Endothelial cell of umbilical vein (primary cell): ENCODE measurements at regions not wholly inside any gene's neighbourhood (a gene's known extent, or its start where the extent isn't known, plus 50 kb on each side); places are given as distances from the start of the nearest gene placed in this dataset.

Experiments
- BruUV-seq: library from RNA; stranded (reverse); fragments of 400-500 nt; replicated peaks from 2 replicates; lab custom pipeline; 2021; lab: Mats Ljungman, UMichigan
- CTCF ChIA-PET: fragments of 300-600, 350-600 bp; sonication (Branson Sonifier 250); formaldehyde crosslinking; loops from one replicate; lab custom pipeline; 2021; ENCODE audit warnings: antibody characterized with exemption, inconsistent platforms; lab: Charles Lee
- POLR2A ChIA-PET: fragments of 300-600, 350-600 bp; sonication (Branson Sonifier 250); formaldehyde crosslinking; loops from one replicate; lab custom pipeline; 2021; ENCODE audit warnings: antibody characterized with exemption, inconsistent platforms; lab: Charles Lee
- DNase-seq: peaks from one replicate; pipeline ENCODE4 v3.0.0-alpha.2; 2011; ENCODE audit warnings: low read depth, low spot score
- FAIRE-seq: peaks from 2 replicates; lab custom pipeline; 2011; peaks lifted over from hg19 to GRCh38; lab: Jason Lieb, UNC
- H2AFZ ChIP-seq: 2 replicates; pipeline ENCODE4 v1.6.0; 2012; ENCODE audit warnings: low read depth, low read length, control low read depth, inconsistent platforms
- H3K27ac ChIP-seq: 2 replicates; pipeline ENCODE4 v1.5.1; 2011; ENCODE audit warnings: low read depth, mild to moderate bottlenecking, control low read depth, low read length, moderate library complexity; ENCODE audit not compliant: insufficient read depth
- H3K27me3 ChIP-seq, 2 experiments: 2 replicates each; pipeline versions ENCODE4 v1.6.0 to v1.6.1; 2011; ENCODE audit warnings: low read length in 2 of 2, mixed read lengths in 1 of 2; ENCODE audit not compliant: control insufficient read depth in 2 of 2, insufficient read depth in 2 of 2
- H3K36me3 ChIP-seq, 2 experiments: 2 replicates in 1 of 2; 3 replicates in 1 of 2; pipeline ENCODE4 v1.5.1; 2011; ENCODE audit warnings: low read length in 2 of 2, mild to moderate bottlenecking in 1 of 2, moderate library complexity in 1 of 2; ENCODE audit not compliant: control insufficient read depth in 2 of 2, insufficient read depth in 2 of 2; ENCODE audit errors: extremely low read depth in 1 of 2
- H3K4me1 ChIP-seq: 3 replicates; pipeline ENCODE4 v1.5.1; 2011; ENCODE audit warnings: mild to moderate bottlenecking, low read length; ENCODE audit not compliant: control insufficient read depth, insufficient read depth; ENCODE audit errors: extremely low read depth
- H3K4me2 ChIP-seq: 2 replicates; pipeline ENCODE4 v1.6.1; 2011; ENCODE audit warnings: low read length, control low read depth, mixed read lengths; ENCODE audit not compliant: insufficient read depth
- H3K4me3 ChIP-seq, 3 experiments: fragments of 200-600 bp in 1 of 3; sonication (generic), shearing (Covaris generic) in 1 of 3; replicated peaks in 1 of 3; 2 replicates each; pipeline ENCODE4 v1.5.1; 2011 to 2016; ENCODE audit warnings: control low read depth in 3 of 3, low read length in 3 of 3, mild to moderate bottlenecking in 2 of 3, inconsistent platforms in 1 of 3, low read depth in 1 of 3, moderate library complexity in 1 of 3; ENCODE audit not compliant: insufficient read depth in 1 of 3
- H3K79me2 ChIP-seq: 2 replicates; pipeline ENCODE4 v1.6.0; 2012; ENCODE audit warnings: low read length, inconsistent platforms; ENCODE audit not compliant: control insufficient read depth, insufficient read depth
- H3K9ac ChIP-seq: replicated peaks from 2 replicates; pipeline ENCODE3; 2011; ENCODE audit warnings: low read length, control low read depth; ENCODE audit not compliant: insufficient read depth; ENCODE audit errors: extremely low read depth
- H3K9me1 ChIP-seq: replicated peaks from 3 replicates; pipeline ENCODE4 v1.6.0; 2011; ENCODE audit warnings: mild to moderate bottlenecking, low read length; ENCODE audit not compliant: control insufficient read depth, insufficient read depth; ENCODE audit errors: extremely low read depth
- H3K9me3 ChIP-seq: replicated peaks from 2 replicates; pipeline ENCODE4 v1.5.1; 2012; ENCODE audit warnings: low read length, inconsistent platforms; ENCODE audit not compliant: control insufficient read depth, insufficient read depth
- H4K20me1 ChIP-seq: replicated peaks from 2 replicates; pipeline ENCODE3; 2011; ENCODE audit warnings: mild to moderate bottlenecking, low read length; ENCODE audit not compliant: control insufficient read depth, insufficient read depth; ENCODE audit errors: extremely low read depth
- CTCF ChIP-seq, 2 donors: IDR thresholded peaks; 1 replicate in 1 of 2; 2 replicates in 1 of 2; pipeline ENCODE4 v1.5.1; 2011; ENCODE audit warnings: low read length in 2 of 2, mild to moderate bottlenecking in 2 of 2, moderate library complexity in 2 of 2, control low read depth in 1 of 2, inconsistent platforms in 1 of 2, low read depth in 1 of 2; ENCODE audit not compliant: insufficient read depth in 1 of 2; ENCODE audit errors: extremely low read depth in 1 of 2
- EZH2 ChIP-seq: IDR thresholded peaks from 2 replicates; pipeline ENCODE4 v1.6.1; 2012; ENCODE audit warnings: borderline replicate concordance, low read depth, mild to moderate bottlenecking, moderate library complexity, low read length, inconsistent platforms; ENCODE audit not compliant: severe bottlenecking
- FOS ChIP-seq: IDR thresholded peaks from 2 replicates; pipeline ENCODE4 v1.6.1; 2011; ENCODE audit warnings: mild to moderate bottlenecking, low read length, moderate library complexity, borderline replicate concordance; ENCODE audit not compliant: insufficient read depth
- GATA2 ChIP-seq: IDR thresholded peaks from 2 replicates; pipeline ENCODE4 v1.7.0; 2011; ENCODE audit warnings: low read depth, mild to moderate bottlenecking, moderate library complexity, mixed read lengths, low read length; ENCODE audit not compliant: insufficient read length, insufficient read depth
- JUN ChIP-seq: IDR thresholded peaks from 2 replicates; pipeline ENCODE4 v1.6.1; 2011; ENCODE audit warnings: borderline replicate concordance, low read depth; ENCODE audit not compliant: insufficient read length, insufficient read depth
- MYC ChIP-seq: IDR thresholded peaks from one replicate; pipeline ENCODE4 v1.6.1; 2011; ENCODE audit warnings: mild to moderate bottlenecking, low read depth, low read length
- POLR2A ChIP-seq: IDR thresholded peaks from 2 replicates; pipeline ENCODE4 v1.6.1; 2012; ENCODE audit warnings: low read depth, mild to moderate bottlenecking, control low read depth, low read length
- dilution Hi-C: fragments of 300-500 bp; cut with MboI; formaldehyde crosslinking; loops from one replicate; pipeline ENCODE4 v1.15.0; 2019; ENCODE audit warnings: low sequenced_read_pairs; ENCODE audit not compliant: extremely low pct_ligation_motif_present
- intact Hi-C: fragments of 100-400 bp; cut with micrococcal nuclease; formaldehyde crosslinking; loops from one replicate; pipeline ENCODE4 v1.10.0; 2022

GRCh38 chr7:24502135-24502488 lies 71.1 kb upstream of the PALS2 start:
- H2AFZ ChIP-seq = no peak overlapping the region
- DNase-seq (no peak), FAIRE-seq (no peak)
- no peak overlapping the region for H3K4me3 ChIP-seq
- ChIA-PET POLR2A (no interaction called here), CTCF (interaction anchor here (1.3 kb wide), 2 partner anchors 20 to 41 kb away, joined by 3 read pairs; no protein-coding TSS in a partner anchor)
- intact Hi-C loops = no loop called here
- TF ChIP-seq POLR2A = no peak
- no peaks in the 10 kb centered on the region for H3K36me3 ChIP-seq
- no peaks in the 10 kb centered on the region for H3K9me3 ChIP-seq
- no peak overlapping the region for H3K27ac ChIP-seq
- no peaks in the 10 kb centered on the region for H3K4me1 ChIP-seq
- H3K4me2 ChIP-seq = no peak overlapping the region
- no TSS peak for BruUV-seq
- H4K20me1 ChIP-seq = no peaks in the 10 kb centered on the region
- peaks cover 0 to 3% of the 10 kb centered on the region in 2 experiments for H3K27me3 ChIP-seq
- dilution Hi-C loops = no loop called here
- H3K79me2 ChIP-seq = no peaks in the 10 kb centered on the region
- no peak overlapping the region for H3K9ac ChIP-seq
- no peaks in the 10 kb centered on the region for H3K9me1 ChIP-seq

DNA sequence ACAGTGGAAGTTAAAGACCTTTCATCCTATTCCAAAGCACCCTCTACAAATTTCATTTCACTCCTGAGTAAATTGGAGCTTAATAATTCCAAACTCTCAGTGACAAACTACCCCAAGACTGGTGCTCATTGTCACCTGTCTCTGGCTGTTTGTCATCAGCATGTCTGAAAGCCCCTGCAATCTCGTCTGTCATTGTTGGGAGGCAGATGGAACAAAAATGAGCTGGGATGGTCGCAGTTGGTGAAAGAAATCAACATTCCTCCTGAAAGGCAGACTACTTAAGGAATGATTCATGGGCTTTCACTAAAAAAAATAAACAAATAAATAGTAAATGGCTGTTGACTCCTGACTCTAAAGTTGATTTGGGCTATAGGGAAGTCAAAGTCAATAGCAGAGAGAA lies 69.7 kb upstream of the PALS2 start:
- no peak overlapping the region for H2AFZ ChIP-seq
- H3K4me1 ChIP-seq = no peaks in the 10 kb centered on the region
- no peaks in the 10 kb centered on the region for H3K9me1 ChIP-seq
- ChIA-PET POLR2A (no interaction called here), CTCF (no interaction called here)
- BruUV-seq = no TSS peak
- H3K4me3 ChIP-seq = no peak overlapping the region
- TF ChIP-seq GATA2 = no peak
- no peak for TF ChIP-seq MYC
- no peak for TF ChIP-seq JUN
- no peak for TF ChIP-seq POLR2A
- no peak for TF ChIP-seq CTCF (IDR thresholded peaks at IDR 0.05; ENCODE audit: extremely low read depth in 1 of 2, insufficient read depth in 1 of 2, low read depth in 1 of 2, low read length in 2 of 2)
- no peak for TF ChIP-seq EZH2
- TF ChIP-seq FOS = no peak
- H4K20me1 ChIP-seq = no peaks in the 10 kb centered on the region
- H3K79me2 ChIP-seq = no peaks in the 10 kb centered on the region
- FAIRE-seq = no peak
- no peaks in the 10 kb centered on the region for H3K36me3 ChIP-seq
- no peaks in the 10 kb centered on the region for H3K9me3 ChIP-seq
- intact Hi-C loops (no loop called here), dilution Hi-C loops (no loop called here)
- no peak for DNase-seq
- no peak overlapping the region for H3K27ac ChIP-seq
- H3K9ac ChIP-seq = no peak overlapping the region
- peaks cover 0 to 2% of the 10 kb centered on the region in 2 experiments for H3K27me3 ChIP-seq
- H3K4me2 ChIP-seq = no peak overlapping the region
